PC-3 (cell line): ENCODE measurements at regions not wholly inside any gene's neighbourhood (a gene's known extent, or its start where the extent isn't known, plus 50 kb on each side); places are given as distances from the start of the nearest gene placed in this dataset.

ENCODE experiments used
- ATAC-seq: fragments of 200-7000 bp; cut with Tn5 transposase; 2 replicates; pipeline ENCODE4 v1.9.1; 2020; ENCODE audit warnings: mild to moderate bottlenecking, moderate library complexity
- BruUV-seq: library from RNA; stranded (reverse); fragments of 400-500 nt; replicated peaks from 2 replicates; lab custom pipeline; 2021; lab: Mats Ljungman, UMichigan
- CTCF ChIA-PET: fragments of 300-600 bp; sonication (Branson Sonifier 250); formaldehyde crosslinking; loops from one replicate; lab custom pipeline; 2022; ENCODE audit warnings: antibody characterized with exemption; lab: Charles Lee
- POLR2A ChIA-PET: fragments of 300-600 bp; sonication (Branson Sonifier 250); formaldehyde crosslinking; loops from one replicate; lab custom pipeline; 2022; ENCODE audit warnings: antibody characterized with exemption; ENCODE audit not compliant: unreplicated experiment; lab: Charles Lee
- DNase-seq: peaks from one replicate; pipeline ENCODE4 v3.0.0-alpha.2; 2015
- H2AFZ ChIP-seq: fragments of 300-600 bp; sonication (generic); 2 replicates; pipeline ENCODE4 v1.6.0; 2016; ENCODE audit warnings: antibody characterized with exemption, low read length
- H3F3A ChIP-seq: fragments of 300-600 bp; sonication (generic); one replicate; pipeline ENCODE4 v1.6.0; 2017; ENCODE audit warnings: antibody characterized with exemption, low read length, control low read depth, mild to moderate bottlenecking; ENCODE audit not compliant: unreplicated experiment
- H3K27ac ChIP-seq: fragments of 300-600 bp; sonication (generic); 2 replicates; pipeline ENCODE4 v1.5.1; 2016; ENCODE audit warnings: mild to moderate bottlenecking, low read length
- H3K27me3 ChIP-seq: fragments of 300-600 bp; sonication (generic); 2 replicates; pipeline ENCODE4 v1.6.1; 2016; ENCODE audit warnings: low read length, mixed read lengths
- H3K36me3 ChIP-seq: fragments of 300-600 bp; sonication (generic); 2 replicates; pipeline ENCODE4 v1.6.1; 2016; ENCODE audit warnings: low read depth, mixed run types, low read length, mixed read lengths
- H3K4me1 ChIP-seq: fragments of 300-600 bp; sonication (generic); 2 replicates; pipeline ENCODE4 v1.5.1; 2016; ENCODE audit warnings: low read length; ENCODE audit not compliant: insufficient read depth
- H3K4me2 ChIP-seq: fragments of 300-600 bp; sonication (generic); 2 replicates; pipeline ENCODE4 v1.6.0; 2016; ENCODE audit warnings: low read length
- H3K4me3 ChIP-seq: fragments of 300-600 bp; sonication (generic); 2 replicates; pipeline ENCODE4 v1.5.1; 2016; ENCODE audit warnings: mild to moderate bottlenecking, low read length, mixed read lengths
- H3K79me2 ChIP-seq: fragments of 300-600 bp; sonication (generic); 2 replicates; pipeline ENCODE4 v1.6.1; 2017; ENCODE audit warnings: low read length, mixed read lengths
- H3K9ac ChIP-seq: fragments of 300-600 bp; sonication (generic); 2 replicates; pipeline ENCODE4 v1.6.0; 2016; ENCODE audit warnings: mild to moderate bottlenecking, low read length
- H3K9me2 ChIP-seq: fragments of 300-600 bp; sonication (generic); replicated peaks from 2 replicates; pipeline ENCODE4 v1.6.1; 2016; ENCODE audit warnings: mixed run types, low read length, mixed read lengths
- H3K9me3 ChIP-seq: fragments of 300-600 bp; sonication (generic); 2 replicates; pipeline ENCODE4 v1.6.1; 2016; ENCODE audit warnings: low read length, mixed read lengths
- H4K20me1 ChIP-seq: fragments of 300-600 bp; sonication (generic); 2 replicates; pipeline ENCODE4 v1.6.1; 2016; ENCODE audit warnings: low read length, mixed read lengths
- CTCF ChIP-seq: fragments of 300-600 bp; sonication (generic); conservative IDR thresholded peaks from 2 replicates; pipeline ENCODE4 v1.5.1; 2017; ENCODE audit warnings: antibody characterized with exemption, low read depth, mild to moderate bottlenecking, low read length
- EZH2 ChIP-seq: fragments of 300-600 bp; sonication (generic); IDR thresholded peaks from one replicate; pipeline ENCODE4 v1.6.1; 2017; ENCODE audit warnings: antibody characterized with exemption, mild to moderate bottlenecking, low read length; ENCODE audit not compliant: unreplicated experiment
- EZH2phosphoT487 ChIP-seq: fragments of 300-600 bp; sonication (generic); IDR thresholded peaks from 2 replicates; pipeline ENCODE4 v1.6.1; 2018; ENCODE audit warnings: mild to moderate bottlenecking, antibody characterized with exemption, low read length, borderline replicate concordance
- intact Hi-C: fragments of 100-400 bp; cut with micrococcal nuclease; formaldehyde crosslinking; loops from 2 replicates; pipeline ENCODE4 v1.9.0; 2023

- ATAC-seq = no peak
- POLR2A ChIA-PET = no interaction called here
- no peak for DNase-seq
Measured at GRCh38 chr15:47944637-47945288, 176.0 kb upstream of the SLC24A5 start.

GRCh38 chr15:47945872-47946650, 174.7 kb upstream of the SLC24A5 start:
- Histone ChIP-seq H3K4me2 (no peak overlapping the region), H3K9me3 (no peaks in the 10 kb centered on the region), H3K27me3 (no peaks in the 10 kb centered on the region), H2AFZ (no peak overlapping the region), H3K4me3 (no peak overlapping the region), H4K20me1 (no peaks in the 10 kb centered on the region), H3K4me1 (no peaks in the 10 kb centered on the region), H3F3A (no peaks in the 10 kb centered on the region), H3K9ac (no peak overlapping the region), H3K36me3 (no peaks in the 10 kb centered on the region), H3K9me2 (no peaks in the 10 kb centered on the region), H3K27ac (no peak overlapping the region), H3K79me2 (no peaks in the 10 kb centered on the region)
- ChIA-PET POLR2A (no interaction called here), CTCF (no interaction called here)
- intact Hi-C loops = no loop called here
- DNase-seq (no peak), ATAC-seq (no peak)
- BruUV-seq = no TSS peak
- no peak for TF ChIP-seq EZH2
- TF ChIP-seq CTCF = no peak
- no peak for TF ChIP-seq EZH2phosphoT487

More at GRCh38 chr15:47944637-47945288, 176.0 kb upstream of the SLC24A5 start:
- no peaks in the 10 kb centered on the region for H3K27me3 ChIP-seq
- H4K20me1 ChIP-seq = no peaks in the 10 kb centered on the region
- no peak overlapping the region for H3K27ac ChIP-seq
- H2AFZ ChIP-seq = no peak overlapping the region
- no peak overlapping the region for H3K9ac ChIP-seq
- H3K36me3 ChIP-seq = no peaks in the 10 kb centered on the region
- H3K9me3 ChIP-seq = no peaks in the 10 kb centered on the region
- no peaks in the 10 kb centered on the region for H3K9me2 ChIP-seq
- H3F3A ChIP-seq = no peaks in the 10 kb centered on the region
- H3K4me1 ChIP-seq = no peaks in the 10 kb centered on the region
- intact Hi-C loops = no loop called here
- H3K4me3 ChIP-seq = no peak overlapping the region
- BruUV-seq = no TSS peak
- H3K79me2 ChIP-seq = no peaks in the 10 kb centered on the region
- TF ChIP-seq CTCF (peak; percentile 22; the same call in 1 of the 2 replicates), EZH2 (no peak), EZH2phosphoT487 (no peak)
- no peak overlapping the region for H3K4me2 ChIP-seq
- CTCF ChIA-PET = no interaction called here

- no peak for ATAC-seq
Measured at GRCh38 chr15:47949815-47950214, 171.0 kb upstream of the SLC24A5 start.

More at GRCh38 chr15:47949815-47950214, 171.0 kb upstream of the SLC24A5 start:
- CTCF ChIA-PET = no interaction called here
- Histone ChIP-seq H3K4me3 (no peak overlapping the region), H3K9me3 (no peaks in the 10 kb centered on the region), H3K4me2 (no peak overlapping the region), H3K9ac (no peak overlapping the region), H3K27ac (no peak overlapping the region), H3K36me3 (no peaks in the 10 kb centered on the region), H2AFZ (no peak overlapping the region), H3K27me3 (no peaks in the 10 kb centered on the region), H4K20me1 (no peaks in the 10 kb centered on the region), H3F3A (no peaks in the 10 kb centered on the region), H3K9me2 (no peaks in the 10 kb centered on the region), H3K4me1 (no peaks in the 10 kb centered on the region), H3K79me2 (no peaks in the 10 kb centered on the region)
- no TSS peak for BruUV-seq
- no peak for DNase-seq
- TF ChIP-seq EZH2phosphoT487 = no peak
- intact Hi-C loops = no loop called here
- POLR2A ChIA-PET = no interaction called here
